GM10248 (cell line): ENCODE measurements at regions not wholly inside any gene's neighbourhood (a gene's known extent, or its start where the extent isn't known, plus 50 kb on each side); places are given as distances from the start of the nearest gene placed in this dataset.

Experiments
- CTCF ChIA-PET: fragments of 300-600 bp; sonication (Branson Sonifier 250); formaldehyde crosslinking; extraction: SDS; loops from one replicate; lab custom pipeline; 2021; ENCODE audit warnings: antibody characterized with exemption; lab: Yijun Ruan, JAX
- POLR2A ChIA-PET: fragments of 350-650 bp; sonication (Branson Sonifier 250); formaldehyde crosslinking; extraction: SDS; loops from one replicate; lab custom pipeline; 2020; ENCODE audit warnings: antibody characterized with exemption; lab: Yijun Ruan, JAX
- DNase-seq: peaks from one replicate; pipeline ENCODE4 v3.0.0; 2012; ENCODE audit errors: extremely low spot score
- CTCF ChIP-seq: IDR thresholded peaks from 2 replicates; pipeline ENCODE4 v1.5.1; 2012; ENCODE audit warnings: mild to moderate bottlenecking, low read depth; ENCODE audit errors: extremely low read depth, missing control alignments, control extremely low read depth

GRCh38 chr2:181255651-181256050 lies 201.5 kb upstream of the ITGA4 start:
- no peak for TF ChIP-seq CTCF
- no peak for DNase-seq
- CTCF ChIA-PET = interaction anchor here (0.8 to 1.4 kb wide), 3 partner anchors 8 to 119 kb away, joined by 3 read pairs; no protein-coding TSS in a partner anchor
- POLR2A ChIA-PET = no interaction called here

GRCh38 chr2:181258720-181259119 lies 198.5 kb upstream of the ITGA4 start:
- DNase-seq = no peak
- ChIA-PET CTCF (interaction anchor here (1.1 to 2.4 kb wide), 2 partner anchors 11 to 15 kb away, joined by 3 to 5 read pairs; no protein-coding TSS in a partner anchor), POLR2A (no interaction called here)
- no peak for TF ChIP-seq CTCF

GRCh38 chr2:181262782-181263181 lies 194.4 kb upstream of the ITGA4 start:
- DNase-seq = no peak
- no peak for TF ChIP-seq CTCF
- ChIA-PET POLR2A (no interaction called here), CTCF (no interaction called here)

- ChIA-PET CTCF (interaction anchor here (0.9 to 1.5 kb wide), 2 partner anchors 9 to 14 kb away, joined by 3 to 6 read pairs; no protein-coding TSS in a partner anchor), POLR2A (interaction anchor here (0.6 kb wide), 1 partner anchor 12 kb away, joined by 3 read pairs; no protein-coding TSS in a partner anchor)
- DNase-seq = no peak
- no peak for TF ChIP-seq CTCF
Observed at GRCh38 chr2:181264001-181264400, 193.2 kb upstream of the ITGA4 start.

GRCh38 chr2:181264441-181264840 lies 192.7 kb upstream of the ITGA4 start:
- DNase-seq = no peak
- ChIA-PET CTCF (interaction anchor here (0.9 to 1.5 kb wide), 2 partner anchors 8 to 14 kb away, joined by 3 to 6 read pairs; no protein-coding TSS in a partner anchor), POLR2A (interaction anchor here (0.6 kb wide), 1 partner anchor 12 kb away, joined by 3 read pairs; no protein-coding TSS in a partner anchor)
- TF ChIP-seq CTCF = no peak

GRCh38 chr2:181266614-181267013 lies 190.6 kb upstream of the ITGA4 start:
- no peak for DNase-seq
- CTCF ChIA-PET = interaction anchor here (1.1 to 1.4 kb wide), 3 partner anchors 22 to 191 kb away, joined by 3 read pairs; no protein-coding TSS in a partner anchor
- POLR2A ChIA-PET = no interaction called here
- no peak for TF ChIP-seq CTCF
